Neuronal stem cell (in vitro differentiated cells): ENCODE measurements at regions not wholly inside any gene's neighbourhood (a gene's known extent, or its start where the extent isn't known, plus 50 kb on each side); places are given as distances from the start of the nearest gene placed in this dataset.

Source experiments
- DNase-seq: peaks from one replicate; pipeline ENCODE4 v3.0.0-alpha.2; 2013; ENCODE audit warnings: low spot score
- H2AFZ ChIP-seq: one replicate; pipeline ENCODE4 v1.6.1; 2013; ENCODE audit warnings: mild to moderate bottlenecking, low read length, inconsistent platforms
- H2AK5ac ChIP-seq: 2 replicates; pipeline ENCODE4 v1.6.1; 2013; ENCODE audit warnings: low read depth, mild to moderate bottlenecking, inconsistent platforms, low read length, moderate library complexity, mixed read lengths
- H2BK120ac ChIP-seq: 2 replicates; pipeline ENCODE4 v1.6.1; 2013; ENCODE audit warnings: low read depth, mild to moderate bottlenecking, inconsistent platforms, low read length, moderate library complexity, mixed read lengths
- H2BK12ac ChIP-seq: one replicate; pipeline ENCODE4 v1.6.1; 2013; ENCODE audit warnings: low read length, inconsistent platforms
- H2BK15ac ChIP-seq: 2 replicates; pipeline ENCODE4 v1.6.1; 2013; ENCODE audit warnings: mild to moderate bottlenecking, low read length, inconsistent platforms, mixed read lengths
- H2BK5ac ChIP-seq: one replicate; pipeline ENCODE4 v1.6.1; 2013; ENCODE audit warnings: inconsistent platforms, mild to moderate bottlenecking, low read length, moderate library complexity
- H3K14ac ChIP-seq: one replicate; pipeline ENCODE4 v1.6.1; 2013; ENCODE audit warnings: low read length, inconsistent platforms
- H3K18ac ChIP-seq: 2 replicates; pipeline ENCODE4 v1.6.1; 2013; ENCODE audit warnings: low read length, inconsistent platforms
- H3K23ac ChIP-seq: 2 replicates; pipeline ENCODE4 v1.6.1; 2013; ENCODE audit warnings: low read depth, mild to moderate bottlenecking, mixed read lengths, low read length, inconsistent platforms; ENCODE audit not compliant: poor library complexity
- H3K27ac ChIP-seq: replicated peaks from 3 replicates; pipeline ENCODE4 v1.5.1; 2013; ENCODE audit warnings: low read length, inconsistent platforms
- H3K27me3 ChIP-seq, 3 experiments: 2 replicates each; pipeline ENCODE4 v1.6.1; 2013; ENCODE audit warnings: low read length in 3 of 3, mild to moderate bottlenecking in 2 of 3, inconsistent platforms in 1 of 3, low read depth in 1 of 3, mixed read lengths in 1 of 3, moderate library complexity in 1 of 3; ENCODE audit not compliant: control insufficient read depth in 3 of 3, insufficient read depth in 3 of 3
- H3K36me3 ChIP-seq, 2 donors: replicated peaks in 1 of 2; 2 replicates each; pipeline ENCODE4 v1.6.1; 2013; ENCODE audit warnings: low read length in 2 of 2; ENCODE audit not compliant: control insufficient read depth in 2 of 2, insufficient read depth in 2 of 2
- H3K4ac ChIP-seq: 2 replicates; pipeline ENCODE4 v1.6.1; 2013; ENCODE audit warnings: inconsistent platforms, mild to moderate bottlenecking, low read length, moderate library complexity
- H3K4me1 ChIP-seq, 2 donors: 1 replicate in 1 of 2; 2 replicates in 1 of 2; pipeline ENCODE4 v1.6.1; 2013; ENCODE audit warnings: low read length in 2 of 2, low read depth in 1 of 2; ENCODE audit not compliant: control insufficient read depth in 2 of 2, insufficient read depth in 1 of 2
- H3K4me2 ChIP-seq: one replicate; pipeline ENCODE4 v1.6.1; 2013; ENCODE audit warnings: mild to moderate bottlenecking, low read length, inconsistent platforms; ENCODE audit not compliant: insufficient read depth, poor library complexity, severe bottlenecking
- H3K4me3 ChIP-seq, 2 donors: 2 replicates each; pipeline ENCODE4 v1.5.1; 2013; ENCODE audit warnings: low read length in 2 of 2, mild to moderate bottlenecking in 2 of 2, inconsistent platforms in 1 of 2, moderate library complexity in 1 of 2
- H3K79me1 ChIP-seq: one replicate; pipeline ENCODE4 v1.6.1; 2013; ENCODE audit warnings: low read depth, mild to moderate bottlenecking, inconsistent platforms, low read length, moderate library complexity
- H3K9ac ChIP-seq: one replicate; pipeline ENCODE4 v1.6.1; 2013; ENCODE audit warnings: mild to moderate bottlenecking, low read depth, low read length, inconsistent platforms; ENCODE audit not compliant: poor library complexity
- H3K9me3 ChIP-seq, 2 donors: replicated peaks in 1 of 2; 2 replicates each; pipeline versions ENCODE3 to v1.6.1; 2013; ENCODE audit warnings: low read length in 2 of 2, mild to moderate bottlenecking in 2 of 2, inconsistent platforms in 1 of 2, low read depth in 1 of 2, mixed read lengths in 1 of 2, moderate library complexity in 1 of 2; ENCODE audit not compliant: control insufficient read depth in 2 of 2, insufficient read depth in 1 of 2
- H4K8ac ChIP-seq: one replicate; pipeline ENCODE4 v1.6.1; 2013; ENCODE audit warnings: low read depth, mild to moderate bottlenecking, inconsistent platforms, low read length, moderate library complexity
- H4K91ac ChIP-seq: one replicate; pipeline ENCODE4 v1.6.1; 2013; ENCODE audit warnings: low read length, low read depth, mild to moderate bottlenecking, inconsistent platforms; ENCODE audit not compliant: poor library complexity
- WGBS, 2 donors: extraction: QIAGEN DNeasy Blood & Tissue Kit; methylation state at CpG; one replicate each; pipeline ENCODE4 v1.1.7; 2013; ENCODE audit warnings: missing lambda C conversion rate in 2 of 2, mixed read lengths in 1 of 2; ENCODE audit not compliant: insufficient read length in 2 of 2, insufficient replicate concordance in 1 of 2; ENCODE audit errors: extremely low coverage in 2 of 2; 5-methylcytosine and 5-hydroxymethylcytosine counted together

DNA sequence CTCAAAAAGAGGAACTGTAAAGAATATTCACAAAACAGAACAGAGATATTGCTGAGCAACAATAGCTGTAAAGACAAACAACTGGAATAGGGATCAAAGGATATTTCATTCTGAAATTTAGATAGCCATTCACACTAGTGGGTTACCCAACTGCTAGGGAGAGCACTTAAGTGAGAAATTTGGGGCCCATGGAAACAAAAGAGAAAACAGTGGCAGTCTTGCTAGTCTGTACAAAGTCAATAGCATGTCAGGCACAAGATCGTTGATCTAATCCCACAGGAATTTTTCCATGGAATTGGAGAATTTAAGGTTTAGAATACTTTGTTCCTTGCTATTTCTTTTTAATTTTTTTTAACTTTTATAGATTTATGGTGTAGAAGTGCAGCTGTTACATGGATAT lies 467.0 kb downstream of the PCDH18 start:
- Histone ChIP-seq H3K36me3 (no peaks in the 10 kb centered on the region), H2BK120ac (no peak overlapping the region), H3K14ac (no peak overlapping the region), H3K23ac (no peak overlapping the region), H3K27me3 (no peaks in the 10 kb centered on the region), H4K8ac (no peak overlapping the region), H3K27ac (no peak overlapping the region), H3K9ac (no peak overlapping the region), H2BK5ac (no peak overlapping the region), H3K18ac (no peak overlapping the region), H4K91ac (no peak overlapping the region), H3K4me2 (no peak overlapping the region), H2BK15ac (no peak overlapping the region), H3K4ac (no peak overlapping the region), H2AK5ac (no peak overlapping the region), H3K4me3 (no peak overlapping the region), H3K79me1 (no peaks in the 10 kb centered on the region), H2BK12ac (no peak overlapping the region), H3K9me3 (no peaks in the 10 kb centered on the region), H3K4me1 (no peaks in the 10 kb centered on the region), H2AFZ (no peak overlapping the region)
- no peak for DNase-seq
- WGBS, 2 donors: no CpG with 5 or more reads among the region's 1 CpG

DNA sequence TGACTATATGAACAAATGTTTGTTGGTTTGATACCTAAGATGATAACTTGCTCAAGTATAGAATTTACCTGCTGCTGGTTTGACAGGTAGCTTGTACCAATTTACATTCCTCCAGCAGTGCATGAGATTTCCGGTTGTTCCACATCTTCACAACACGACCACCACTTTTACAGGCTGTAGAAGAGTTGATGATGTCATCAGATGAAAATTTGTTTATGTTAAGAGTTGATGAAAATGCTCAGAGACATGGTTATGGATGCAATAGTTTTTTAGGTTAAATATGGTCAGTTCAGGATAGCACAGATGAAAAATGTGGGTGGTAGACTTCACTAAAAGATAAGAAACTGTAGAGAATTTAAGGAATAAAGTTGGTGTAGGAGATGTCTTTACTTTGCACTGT lies 468.3 kb downstream of the PCDH18 start:
- H3K4me3 ChIP-seq: no peak overlapping the region
- H2BK120ac ChIP-seq: no peak overlapping the region
- H3K27me3 ChIP-seq: no peaks in the 10 kb centered on the region
- no peak overlapping the region for H3K4ac ChIP-seq
- H2AK5ac ChIP-seq: no peak overlapping the region
- H3K4me1 ChIP-seq: no peaks in the 10 kb centered on the region
- no peaks in the 10 kb centered on the region for H3K79me1 ChIP-seq
- no peak overlapping the region for H4K8ac ChIP-seq
- H3K9me3 ChIP-seq: no peaks in the 10 kb centered on the region
- no peak overlapping the region for H3K27ac ChIP-seq
- no peak overlapping the region for H2AFZ ChIP-seq
- H2BK12ac ChIP-seq: no peak overlapping the region
- H3K9ac ChIP-seq: no peak overlapping the region
- no peak overlapping the region for H3K14ac ChIP-seq
- no CpG with 5 or more reads among the region's 2 CpGs for WGBS, 2 donors
- no peak overlapping the region for H2BK15ac ChIP-seq
- H4K91ac ChIP-seq: no peak overlapping the region
- no peak overlapping the region for H2BK5ac ChIP-seq
- H3K18ac ChIP-seq: no peak overlapping the region
- H3K36me3 ChIP-seq: no peaks in the 10 kb centered on the region
- DNase-seq: no peak
- H3K23ac ChIP-seq: no peak overlapping the region
- H3K4me2 ChIP-seq: no peak overlapping the region

DNA sequence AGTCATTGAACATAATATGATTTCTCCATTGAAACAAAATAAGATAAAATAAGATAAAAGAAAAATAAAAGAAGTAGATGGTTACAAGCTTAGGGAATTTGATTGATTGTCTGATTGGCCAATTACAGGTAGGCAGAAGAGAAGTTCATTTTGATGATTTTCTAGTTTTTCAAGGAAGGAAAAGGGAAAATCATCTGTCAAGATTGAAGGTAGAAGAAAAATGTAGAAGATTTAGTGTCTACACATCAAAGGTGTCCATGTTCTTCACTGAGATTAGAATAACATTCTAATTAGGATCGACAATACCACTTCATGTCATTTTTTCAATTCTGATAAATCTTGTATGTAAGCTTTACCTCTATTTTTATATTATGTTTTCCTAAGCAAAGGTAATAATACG lies 489.1 kb downstream of the PCDH18 start:
- Histone ChIP-seq H2AK5ac (no peak overlapping the region), H2BK5ac (no peak overlapping the region), H3K27me3 (no peaks in the 10 kb centered on the region), H3K4me2 (no peak overlapping the region), H3K14ac (no peak overlapping the region), H3K36me3 (no peaks in the 10 kb centered on the region), H3K9ac (no peak overlapping the region), H4K8ac (no peak overlapping the region), H2BK12ac (no peak overlapping the region), H2BK15ac (no peak overlapping the region), H3K9me3 (no peaks in the 10 kb centered on the region), H3K27ac (no peak overlapping the region), H3K18ac (no peak overlapping the region), H3K79me1 (no peaks in the 10 kb centered on the region), H2AFZ (no peak overlapping the region), H3K4me3 (no peak overlapping the region), H3K23ac (no peak overlapping the region), H3K4me1 (no peaks in the 10 kb centered on the region), H4K91ac (no peak overlapping the region), H2BK120ac (no peak overlapping the region), H3K4ac (no peak overlapping the region)
- DNase-seq: no peak
- no CpG with 5 or more reads among the region's 2 CpGs for WGBS, 2 donors

DNA sequence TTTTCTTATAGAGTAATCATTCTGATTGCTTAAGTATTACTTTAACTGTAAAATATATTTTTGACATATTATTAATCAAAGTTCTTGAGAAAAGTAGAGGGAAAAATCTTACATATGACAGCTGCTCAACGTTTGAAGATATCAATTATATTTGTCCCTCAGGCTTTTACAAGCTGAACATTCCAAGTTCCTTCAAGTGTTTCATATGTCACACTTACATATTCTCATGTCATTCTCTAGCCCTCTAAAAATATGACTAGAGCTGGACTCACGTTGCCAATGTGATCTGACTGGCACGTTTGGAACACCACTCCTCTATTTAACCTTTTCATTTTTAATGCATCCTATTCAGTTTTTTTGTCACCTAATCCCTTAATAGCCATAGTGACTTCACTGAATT lies 492.9 kb downstream of the PCDH18 start:
- H3K4ac ChIP-seq: no peak overlapping the region
- no peak for DNase-seq
- H3K9me3 ChIP-seq: no peaks in the 10 kb centered on the region
- H2BK12ac ChIP-seq: no peak overlapping the region
- no peak overlapping the region for H3K14ac ChIP-seq
- no peak overlapping the region for H3K27ac ChIP-seq
- H3K23ac ChIP-seq: no peak overlapping the region
- no peak overlapping the region for H2AK5ac ChIP-seq
- H3K9ac ChIP-seq: no peak overlapping the region
- no peaks in the 10 kb centered on the region for H3K27me3 ChIP-seq
- no CpG with 5 or more reads among the region's 3 CpGs for WGBS, 2 donors
- no peak overlapping the region for H2BK5ac ChIP-seq
- no peaks in the 10 kb centered on the region for H3K4me1 ChIP-seq
- H4K91ac ChIP-seq: no peak overlapping the region
- no peaks in the 10 kb centered on the region for H3K36me3 ChIP-seq
- no peak overlapping the region for H2BK120ac ChIP-seq
- H2AFZ ChIP-seq: no peak overlapping the region
- H3K18ac ChIP-seq: no peak overlapping the region
- H4K8ac ChIP-seq: no peak overlapping the region
- H3K4me2 ChIP-seq: no peak overlapping the region
- H2BK15ac ChIP-seq: no peak overlapping the region
- no peak overlapping the region for H3K4me3 ChIP-seq
- no peaks in the 10 kb centered on the region for H3K79me1 ChIP-seq
